ENCODE measurements at regions not wholly inside any gene's neighbourhood (a gene's known extent, or its start where the extent isn't known, plus 50 kb on each side); places are given as distances from the start of the nearest gene placed in this dataset.
"Not testable (repeated sequence)": the region's sequence is repeated elsewhere in the genome, so short reads cannot be mapped to it uniquely, and the experiment has no call there.

- H3K9me3 Mint-ChIP-seq; H3K27ac Mint-ChIP-seq; H3K27me3 Mint-ChIP-seq (ENCODE audit: low read depth); H3K4me3 Mint-ChIP-seq (ENCODE audit: low read depth); intact Hi-C loops (cut with micrococcal nuclease); H3K4me1 Mint-ChIP-seq (ENCODE audit: low read depth); DNase-seq (ENCODE audit: low spot score): not testable (repeated sequence)
- peaks cover 27% of the 10 kb centered on the region for H3K36me3 Mint-ChIP-seq (ENCODE audit: low read depth)
Measured at GRCh38 chr9:94437128-94437527, 108.7 kb upstream of the NUTM2F start.

GRCh38 chr9:94438336-94438735, 109.9 kb upstream of the NUTM2F start:
- DNase-seq (ENCODE audit: low spot score); intact Hi-C loops (cut with micrococcal nuclease); H3K4me3 Mint-ChIP-seq (ENCODE audit: low read depth); H3K27me3 Mint-ChIP-seq (ENCODE audit: low read depth); H3K9me3 Mint-ChIP-seq; H3K27ac Mint-ChIP-seq; H3K4me1 Mint-ChIP-seq (ENCODE audit: low read depth): not testable (repeated sequence)
- peaks cover 32% of the 10 kb centered on the region for H3K36me3 Mint-ChIP-seq (ENCODE audit: low read depth)

GRCh38 chr9:94441146-94441545, 112.7 kb upstream of the NUTM2F start:
- H3K27ac Mint-ChIP-seq; H3K9me3 Mint-ChIP-seq; intact Hi-C loops (cut with micrococcal nuclease); DNase-seq (ENCODE audit: low spot score); H3K4me1 Mint-ChIP-seq (ENCODE audit: low read depth); H3K27me3 Mint-ChIP-seq (ENCODE audit: low read depth); H3K4me3 Mint-ChIP-seq (ENCODE audit: low read depth): not testable (repeated sequence)
- peaks cover 43% of the 10 kb centered on the region for H3K36me3 Mint-ChIP-seq (ENCODE audit: low read depth)

GRCh38 chr9:94441796-94442195, 113.1 kb upstream of the PCAT7 start:
- no peak for DNase-seq (ENCODE audit: low spot score)
- H3K4me3 Mint-ChIP-seq (ENCODE audit: low read depth) = no peak overlapping the region
- H3K27me3 Mint-ChIP-seq (ENCODE audit: low read depth) = no peaks in the 10 kb centered on the region
- H3K36me3 Mint-ChIP-seq (ENCODE audit: low read depth) = peaks cover 50% of the 10 kb centered on the region
- H3K27ac Mint-ChIP-seq = no peak overlapping the region
- no peaks in the 10 kb centered on the region for H3K9me3 Mint-ChIP-seq
- intact Hi-C loops (cut with micrococcal nuclease) = no loop called here
- H3K4me1 Mint-ChIP-seq (ENCODE audit: low read depth) = no peaks in the 10 kb centered on the region

- no peaks in the 10 kb centered on the region for H3K9me3 Mint-ChIP-seq
- no peak for DNase-seq (ENCODE audit: low spot score)
- intact Hi-C loops (cut with micrococcal nuclease) = no loop called here
- peak overlapping the region; percentile 35 for H3K27ac Mint-ChIP-seq
- H3K27me3 Mint-ChIP-seq (ENCODE audit: low read depth) = no peaks in the 10 kb centered on the region
- no peak overlapping the region for H3K4me3 Mint-ChIP-seq (ENCODE audit: low read depth)
- no peaks in the 10 kb centered on the region for H3K4me1 Mint-ChIP-seq (ENCODE audit: low read depth)
- H3K36me3 Mint-ChIP-seq (ENCODE audit: low read depth) = peaks cover 57% of the 10 kb centered on the region
Measured at GRCh38 chr9:94443032-94443722, 111.7 kb upstream of the PCAT7 start.

GRCh38 chr9:94445863-94446262, 109.0 kb upstream of the PCAT7 start:
- no peak for DNase-seq (ENCODE audit: low spot score)
- Mint-ChIP-seq H3K9me3 (no peaks in the 10 kb centered on the region), H3K27me3 (ENCODE audit: low read depth) (no peaks in the 10 kb centered on the region), H3K27ac (no peak overlapping the region), H3K4me3 (ENCODE audit: low read depth) (no peak overlapping the region), H3K36me3 (ENCODE audit: low read depth) (peaks cover 58% of the 10 kb centered on the region), H3K4me1 (ENCODE audit: low read depth) (no peaks in the 10 kb centered on the region)
- intact Hi-C loops (cut with micrococcal nuclease) = no loop called here

- no peak overlapping the region for H3K4me3 Mint-ChIP-seq (ENCODE audit: low read depth)
- no peak overlapping the region for H3K27ac Mint-ChIP-seq
- no peaks in the 10 kb centered on the region for H3K9me3 Mint-ChIP-seq
- no peak for DNase-seq (ENCODE audit: low spot score)
- no peaks in the 10 kb centered on the region for H3K27me3 Mint-ChIP-seq (ENCODE audit: low read depth)
- intact Hi-C loops (cut with micrococcal nuclease) = no loop called here
- H3K36me3 Mint-ChIP-seq (ENCODE audit: low read depth) = peaks cover 57% of the 10 kb centered on the region
- no peaks in the 10 kb centered on the region for H3K4me1 Mint-ChIP-seq (ENCODE audit: low read depth)
Measured at GRCh38 chr9:94449486-94449885, 105.4 kb upstream of the PCAT7 start.

- no peak overlapping the region for H3K27ac Mint-ChIP-seq
- H3K9me3 Mint-ChIP-seq = peaks cover 41% of the 10 kb centered on the region
- H3K4me3 Mint-ChIP-seq (ENCODE audit: low read depth) = no peak overlapping the region
- peaks cover 46% of the 10 kb centered on the region for H3K36me3 Mint-ChIP-seq (ENCODE audit: low read depth)
- intact Hi-C loops (cut with micrococcal nuclease) = no loop called here
- no peaks in the 10 kb centered on the region for H3K4me1 Mint-ChIP-seq (ENCODE audit: low read depth)
- no peak for DNase-seq (ENCODE audit: low spot score)
- H3K27me3 Mint-ChIP-seq (ENCODE audit: low read depth) = no peaks in the 10 kb centered on the region
Measured at GRCh38 chr9:94464790-94465189, 90.1 kb upstream of the PCAT7 start.

- peaks cover 10% of the 10 kb centered on the region for H3K27me3 Mint-ChIP-seq (ENCODE audit: low read depth)
- H3K4me3 Mint-ChIP-seq (ENCODE audit: low read depth); H3K36me3 Mint-ChIP-seq (ENCODE audit: low read depth); H3K27ac Mint-ChIP-seq; intact Hi-C loops (cut with micrococcal nuclease); DNase-seq (ENCODE audit: low spot score); H3K4me1 Mint-ChIP-seq (ENCODE audit: low read depth): not testable (repeated sequence)
- H3K9me3 Mint-ChIP-seq = peaks cover 32% of the 10 kb centered on the region
Measured at GRCh38 chr9:94472063-94472462, 82.8 kb upstream of the PCAT7 start.

- Mint-ChIP-seq H3K9me3 (peaks cover 29% of the 10 kb centered on the region), H3K4me3 (ENCODE audit: low read depth) (no peak overlapping the region), H3K27ac (no peak overlapping the region), H3K27me3 (ENCODE audit: low read depth) (peaks cover 10% of the 10 kb centered on the region), H3K4me1 (ENCODE audit: low read depth) (no peaks in the 10 kb centered on the region), H3K36me3 (ENCODE audit: low read depth) (no peaks in the 10 kb centered on the region)
- DNase-seq (ENCODE audit: low spot score) = no peak
- intact Hi-C loops (cut with micrococcal nuclease) = no loop called here
Measured at GRCh38 chr9:94472806-94473360, 82.0 kb upstream of the PCAT7 start.

- intact Hi-C loops (cut with micrococcal nuclease) = no loop called here
- Mint-ChIP-seq H3K9me3 (no peaks in the 10 kb centered on the region), H3K27me3 (ENCODE audit: low read depth) (peaks cover 12% of the 10 kb centered on the region), H3K27ac (no peak overlapping the region), H3K36me3 (ENCODE audit: low read depth) (no peaks in the 10 kb centered on the region), H3K4me1 (ENCODE audit: low read depth) (no peaks in the 10 kb centered on the region), H3K4me3 (ENCODE audit: low read depth) (no peak overlapping the region)
- DNase-seq (ENCODE audit: low spot score) = no peak
Measured at GRCh38 chr9:94478755-94479730, 75.8 kb upstream of the PCAT7 start.

- H3K4me3 Mint-ChIP-seq (ENCODE audit: low read depth) = no peak overlapping the region
- intact Hi-C loops (cut with micrococcal nuclease) = no loop called here
- H3K4me1 Mint-ChIP-seq (ENCODE audit: low read depth) = no peaks in the 10 kb centered on the region
- no peaks in the 10 kb centered on the region for H3K9me3 Mint-ChIP-seq
- H3K27me3 Mint-ChIP-seq (ENCODE audit: low read depth) = peaks cover 9% of the 10 kb centered on the region
- H3K36me3 Mint-ChIP-seq (ENCODE audit: low read depth) = no peaks in the 10 kb centered on the region
- DNase-seq (ENCODE audit: low spot score) = no peak
- no peak overlapping the region for H3K27ac Mint-ChIP-seq
Measured at GRCh38 chr9:94479757-94480156, 75.1 kb upstream of the PCAT7 start.

- Mint-ChIP-seq H3K4me3 (ENCODE audit: low read depth) (no peak overlapping the region), H3K27ac (no peak overlapping the region), H3K27me3 (ENCODE audit: low read depth) (peaks cover 9% of the 10 kb centered on the region), H3K4me1 (ENCODE audit: low read depth) (no peaks in the 10 kb centered on the region), H3K36me3 (ENCODE audit: low read depth) (no peaks in the 10 kb centered on the region), H3K9me3 (no peaks in the 10 kb centered on the region)
- DNase-seq (ENCODE audit: low spot score) = no peak
- intact Hi-C loops (cut with micrococcal nuclease) = no loop called here
Measured at GRCh38 chr9:94480205-94480604, 74.7 kb upstream of the PCAT7 start.

Measured in activated T-helper 2 cell treated with anti-CD3 and anti-CD28 coated beads, Interferon-gamma antibody, Interleukin-2, Interleukin-4, amounts not matched to agents 10 μg/mL and 5 μg/mL and 100 μg/mL, durations not matched to agents 14 hours and 24 hours and 36 hours (primary cell).